Activated CD4-positive, alpha-beta T cell treated with anti-CD3 and anti-CD28 coated beads, Interleukin-2, amount 50 U/mL, for 4 hours (primary cell): ENCODE measurements at regions not wholly inside any gene's neighbourhood (a gene's known extent, or its start where the extent isn't known, plus 50 kb on each side); places are given as distances from the start of the nearest gene placed in this dataset.
"Not testable (repeated sequence)": the region's sequence is repeated elsewhere in the genome, so short reads cannot be mapped to it uniquely, and the experiment has no call there.

ENCODE experiments used
- DNase-seq, 2 experiments: peaks; one replicate each; pipeline ENCODE4 v3.0.0-alpha.2; 2020

- no peak for DNase-seq
Measured at GRCh38 chr12:46884362-46884761, 58.6 kb upstream of the SLC38A4 start.

GRCh38 chr12:46886541-46887041, 60.8 kb upstream of the SLC38A4 start:
- DNase-seq, result no peak

GRCh38 chr12:46887870-46888269, 62.1 kb upstream of the SLC38A4 start:
- DNase-seq, result no peak

GRCh38 chr12:46888568-46888967, 62.8 kb upstream of the SLC38A4 start:
- no peak for DNase-seq

GRCh38 chr12:46891306-46891705, 65.5 kb upstream of the SLC38A4 start:
- DNase-seq, result no peak

GRCh38 chr12:46892034-46892705, 66.4 kb upstream of the SLC38A4 start:
- no peak for DNase-seq

- no peak for DNase-seq
Measured at GRCh38 chr12:46892887-46893286, 67.1 kb upstream of the SLC38A4 start.

GRCh38 chr12:46893434-46893833, 67.6 kb upstream of the SLC38A4 start:
- DNase-seq, result no peak

GRCh38 chr12:46895726-46896125, 69.9 kb upstream of the SLC38A4 start:
- DNase-seq, result no peak

GRCh38 chr12:46896680-46897079, 70.9 kb upstream of the SLC38A4 start:
- DNase-seq, result no peak

- DNase-seq, result no peak
Measured at GRCh38 chr12:46898152-46898931, 72.5 kb upstream of the SLC38A4 start.

- DNase-seq, result no peak
Measured at GRCh38 chr12:46898989-46899388, 73.2 kb upstream of the SLC38A4 start.

- DNase-seq, result no peak
Measured at GRCh38 chr12:46900734-46901463, 75.1 kb upstream of the SLC38A4 start.

GRCh38 chr12:46901464-46902205, 75.8 kb upstream of the SLC38A4 start:
- DNase-seq, result no peak

- DNase-seq, result no peak
Measured at GRCh38 chr12:46903058-46903457, 77.3 kb upstream of the SLC38A4 start.

- no peak for DNase-seq
Measured at GRCh38 chr12:46904406-46905238, 78.8 kb upstream of the SLC38A4 start.

GRCh38 chr12:46905239-46905627, 79.4 kb upstream of the SLC38A4 start:
- DNase-seq, result not testable (repeated sequence)

GRCh38 chr12:46907791-46908190, 82.0 kb upstream of the SLC38A4 start:
- DNase-seq, result no peak

- DNase-seq, result no peak
Measured at GRCh38 chr12:46908236-46908935, 82.6 kb upstream of the SLC38A4 start.

GRCh38 chr12:46908936-46909635, 83.3 kb upstream of the SLC38A4 start:
- DNase-seq, result no peak

GRCh38 chr12:46910830-46911229, 85.0 kb upstream of the SLC38A4 start:
- DNase-seq, result no peak
